Panc1 (cell line): ENCODE measurements at regions not wholly inside any gene's neighbourhood (a gene's known extent, or its start where the extent isn't known, plus 50 kb on each side); places are given as distances from the start of the nearest gene placed in this dataset.

ENCODE experiments used
- CTCF ChIP-seq: fragments of 450-650 bp; IDR thresholded peaks from 2 replicates; pipeline ENCODE4 v1.5.1; 2017; ENCODE audit warnings: mild to moderate bottlenecking
- POLR2AphosphoS5 ChIP-seq: IDR thresholded peaks from 2 replicates; pipeline ENCODE4 v1.6.1; 2012; ENCODE audit warnings: mild to moderate bottlenecking, low read depth, low read length, moderate library complexity
- REST ChIP-seq, 2 experiments: IDR thresholded peaks; 2 replicates each; pipeline ENCODE4 v1.6.1; 2011 to 2012; ENCODE audit warnings: low read depth in 2 of 2, control low read depth in 1 of 2, low read length in 1 of 2, mild to moderate bottlenecking in 1 of 2, moderate library complexity in 1 of 2; ENCODE audit not compliant: insufficient read depth in 1 of 2

- TF ChIP-seq CTCF: no peak
- TF ChIP-seq REST (IDR thresholded peaks at IDR 0.05; ENCODE audit: insufficient read depth in 1 of 2, low read depth in 2 of 2, low read length in 1 of 2): no peak
- no peak for TF ChIP-seq POLR2AphosphoS5
Observed at GRCh38 chr7:367351-367901, 77.5 kb downstream of the FOXL3 start.
